ENCODE measurements at regions not wholly inside any gene's neighbourhood (a gene's known extent, or its start where the extent isn't known, plus 50 kb on each side); places are given as distances from the start of the nearest gene placed in this dataset.

- H3K4me3 Mint-ChIP-seq (ENCODE audit: low read depth, unreplicated experiment), result no peak overlapping the region
- H3K27me3 Mint-ChIP-seq (ENCODE audit: unreplicated experiment), result no peaks in the 10 kb centered on the region
- intact Hi-C loops (cut with micrococcal nuclease; ENCODE audit: unreplicated experiment), result no loop called here
- BruUV-seq (replicated peaks), result no TSS peak
- no peaks in the 10 kb centered on the region for H3K36me3 Mint-ChIP-seq (ENCODE audit: insufficient read depth, unreplicated experiment)
- no peak overlapping the region for H3K27ac Mint-ChIP-seq (ENCODE audit: unreplicated experiment)
- CTCF ChIA-PET, result no interaction called here
- TF ChIP-seq CTCF (IDR thresholded peaks at IDR 0.05; ENCODE audit: unreplicated experiment), result no peak
- DNase-seq, result no peak
- H3K4me1 Mint-ChIP-seq (ENCODE audit: low read depth, unreplicated experiment), result no peaks in the 10 kb centered on the region
- peaks cover 5% of the 10 kb centered on the region for H3K9me3 Mint-ChIP-seq (ENCODE audit: low read depth, unreplicated experiment)
Observed at GRCh38 chr14:25522926-25523325, 473.0 kb upstream of the STXBP6 start.

DNA sequence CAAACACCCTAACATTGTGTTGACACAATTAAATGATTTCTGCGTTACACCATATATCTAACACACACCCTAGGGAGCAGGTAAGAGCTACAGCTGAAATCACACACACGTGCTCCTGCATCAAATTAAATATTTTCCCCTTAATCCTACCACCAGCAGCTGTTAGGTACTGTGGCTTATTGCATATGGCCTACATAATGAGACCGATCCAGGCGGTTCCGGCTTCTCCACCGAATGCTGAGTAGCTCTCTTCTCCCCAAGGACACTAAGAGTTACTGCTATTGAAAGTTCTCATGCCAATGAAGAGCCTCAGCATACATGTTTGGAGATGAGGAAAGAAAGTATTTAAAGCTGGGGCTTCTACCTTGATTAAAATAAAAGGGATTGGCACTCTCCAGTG is 472.2 kb upstream of the STXBP6 start:
- no TSS peak for BruUV-seq (replicated peaks)
- H3K4me1 Mint-ChIP-seq (ENCODE audit: low read depth, unreplicated experiment), result no peaks in the 10 kb centered on the region
- H3K27ac Mint-ChIP-seq (ENCODE audit: unreplicated experiment), result no peak overlapping the region
- intact Hi-C loops (cut with micrococcal nuclease; ENCODE audit: unreplicated experiment), result no loop called here
- H3K36me3 Mint-ChIP-seq (ENCODE audit: insufficient read depth, unreplicated experiment), result no peaks in the 10 kb centered on the region
- peaks cover 5% of the 10 kb centered on the region for H3K9me3 Mint-ChIP-seq (ENCODE audit: low read depth, unreplicated experiment)
- no peak for TF ChIP-seq CTCF (IDR thresholded peaks at IDR 0.05; ENCODE audit: unreplicated experiment)
- DNase-seq, result no peak
- CTCF ChIA-PET, result no interaction called here
- no peak overlapping the region for H3K4me3 Mint-ChIP-seq (ENCODE audit: low read depth, unreplicated experiment)
- H3K27me3 Mint-ChIP-seq (ENCODE audit: unreplicated experiment), result no peaks in the 10 kb centered on the region

- CTCF ChIA-PET, result no interaction called here
- intact Hi-C loops (cut with micrococcal nuclease; ENCODE audit: unreplicated experiment), result no loop called here
- no TSS peak for BruUV-seq (replicated peaks)
- no peak overlapping the region for H3K27ac Mint-ChIP-seq (ENCODE audit: unreplicated experiment)
- no peak for TF ChIP-seq CTCF (IDR thresholded peaks at IDR 0.05; ENCODE audit: unreplicated experiment)
- H3K36me3 Mint-ChIP-seq (ENCODE audit: insufficient read depth, unreplicated experiment), result no peaks in the 10 kb centered on the region
- H3K27me3 Mint-ChIP-seq (ENCODE audit: unreplicated experiment), result no peaks in the 10 kb centered on the region
- H3K9me3 Mint-ChIP-seq (ENCODE audit: low read depth, unreplicated experiment), result peaks cover 5% of the 10 kb centered on the region
- DNase-seq, result no peak
- no peak overlapping the region for H3K4me3 Mint-ChIP-seq (ENCODE audit: low read depth, unreplicated experiment)
- no peaks in the 10 kb centered on the region for H3K4me1 Mint-ChIP-seq (ENCODE audit: low read depth, unreplicated experiment)
Observed at GRCh38 chr14:25521616-25522015, 471.7 kb upstream of the STXBP6 start.

DNA sequence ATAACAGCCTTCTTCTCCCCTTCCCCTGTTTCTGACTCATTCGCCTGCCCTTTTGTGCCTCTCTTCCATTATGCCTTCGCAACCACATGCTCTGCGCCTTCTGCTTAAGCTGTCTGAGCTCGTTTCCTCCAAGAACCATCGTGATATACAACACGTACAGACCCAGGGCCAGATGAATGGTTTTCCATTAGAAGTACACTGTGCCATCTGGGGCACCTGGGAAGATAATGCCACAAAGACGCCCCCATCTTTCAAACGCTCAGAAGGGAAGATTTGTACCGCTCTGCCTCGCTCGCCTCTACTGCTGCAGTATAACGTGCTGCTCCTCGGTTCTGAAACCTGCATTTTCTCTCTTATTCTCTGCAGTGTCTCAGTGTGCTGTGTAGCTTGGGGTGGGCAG is 470.9 kb upstream of the STXBP6 start:
- no TSS peak for BruUV-seq (replicated peaks)
- Mint-ChIP-seq H3K27ac (ENCODE audit: unreplicated experiment) (no peak overlapping the region), H3K9me3 (ENCODE audit: low read depth, unreplicated experiment) (peaks cover 5% of the 10 kb centered on the region), H3K4me1 (ENCODE audit: low read depth, unreplicated experiment) (no peaks in the 10 kb centered on the region), H3K27me3 (ENCODE audit: unreplicated experiment) (no peaks in the 10 kb centered on the region), H3K4me3 (ENCODE audit: low read depth, unreplicated experiment) (no peak overlapping the region), H3K36me3 (ENCODE audit: insufficient read depth, unreplicated experiment) (no peaks in the 10 kb centered on the region)
- CTCF ChIA-PET, result no interaction called here
- intact Hi-C loops (cut with micrococcal nuclease; ENCODE audit: unreplicated experiment), result no loop called here
- DNase-seq, result no peak
- TF ChIP-seq CTCF (IDR thresholded peaks at IDR 0.05; ENCODE audit: unreplicated experiment), result no peak

GRCh38 chr14:25518364-25518763 is 468.4 kb upstream of the STXBP6 start:
- H3K4me3 Mint-ChIP-seq (ENCODE audit: low read depth, unreplicated experiment), result no peak overlapping the region
- intact Hi-C loops (cut with micrococcal nuclease; ENCODE audit: unreplicated experiment), result no loop called here
- H3K27ac Mint-ChIP-seq (ENCODE audit: unreplicated experiment), result no peak overlapping the region
- no peaks in the 10 kb centered on the region for H3K27me3 Mint-ChIP-seq (ENCODE audit: unreplicated experiment)
- TF ChIP-seq CTCF (IDR thresholded peaks at IDR 0.05; ENCODE audit: unreplicated experiment), result no peak
- CTCF ChIA-PET, result no interaction called here
- BruUV-seq (replicated peaks), result no TSS peak
- peaks cover 10% of the 10 kb centered on the region for H3K9me3 Mint-ChIP-seq (ENCODE audit: low read depth, unreplicated experiment)
- DNase-seq, result no peak
- H3K4me1 Mint-ChIP-seq (ENCODE audit: low read depth, unreplicated experiment), result no peaks in the 10 kb centered on the region
- H3K36me3 Mint-ChIP-seq (ENCODE audit: insufficient read depth, unreplicated experiment), result no peaks in the 10 kb centered on the region

All from Calu3 (cell line).